Skeletal muscle tissue (tissue), 3 donors: ENCODE measurements at regions not wholly inside any gene's neighbourhood (a gene's known extent, or its start where the extent isn't known, plus 50 kb on each side); places are given as distances from the start of the nearest gene placed in this dataset.

Source experiments
- H3K27ac ChIP-seq: one replicate; pipeline ENCODE4 v1.7.0; 2013; ENCODE audit warnings: mild to moderate bottlenecking, low read depth, low read length, inconsistent platforms
- H3K27me3 ChIP-seq, 3 donors: one replicate each; pipeline ENCODE4 v1.7.0; 2013; ENCODE audit warnings: low read length in 3 of 3; ENCODE audit not compliant: control insufficient read depth in 3 of 3, insufficient read depth in 3 of 3
- H3K36me3 ChIP-seq, 3 donors: one replicate each; pipeline ENCODE4 v1.7.0; 2013; ENCODE audit warnings: low read length in 3 of 3; ENCODE audit not compliant: control insufficient read depth in 3 of 3, insufficient read depth in 3 of 3
- H3K4me1 ChIP-seq, 3 donors: one replicate each; pipeline ENCODE4 v1.7.0; 2013; ENCODE audit warnings: low read length in 3 of 3, mild to moderate bottlenecking in 3 of 3; ENCODE audit not compliant: control insufficient read depth in 3 of 3, insufficient read depth in 3 of 3
- H3K4me3 ChIP-seq, 3 donors: one replicate each; pipeline ENCODE4 v1.7.0; 2013; ENCODE audit warnings: low read length in 3 of 3
- H3K9ac ChIP-seq, 3 donors: one replicate each; pipeline ENCODE4 v1.7.0; 2013; ENCODE audit warnings: low read length in 3 of 3, mild to moderate bottlenecking in 3 of 3, moderate library complexity in 2 of 3, low read depth in 1 of 3
- H3K9me3 ChIP-seq, 3 donors: one replicate each; pipeline ENCODE4 v1.7.0; 2013; ENCODE audit warnings: low read length in 3 of 3; ENCODE audit not compliant: control insufficient read depth in 3 of 3
- donor health status: Osteomylitis.

DNA sequence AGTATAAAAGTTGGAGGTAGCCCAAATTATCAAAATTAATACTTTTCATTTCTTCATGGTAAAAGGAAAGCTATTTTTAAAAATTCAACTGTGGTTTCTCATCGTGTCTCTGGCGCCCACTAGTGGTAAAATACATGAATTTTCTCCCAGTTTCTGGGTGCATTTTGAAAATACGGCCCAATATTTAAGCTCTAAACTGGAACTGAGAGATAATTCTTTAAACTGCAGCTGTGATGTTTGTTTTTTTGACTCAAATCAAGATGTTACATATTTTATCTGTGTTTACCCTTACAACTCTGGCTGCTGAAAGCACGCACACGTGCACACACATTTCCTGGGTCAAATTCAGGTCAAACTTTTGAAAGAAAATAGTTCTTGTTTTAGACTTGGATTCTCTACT lies 123.9 kb upstream of the ACSL4 start:
- Histone ChIP-seq H3K4me3 (no peak overlapping the region), H3K4me1 (no peaks in the 10 kb centered on the region), H3K9me3 (peaks cover 0 to 5% (median 0%) of the 10 kb centered on the region in 3 donors), H3K36me3 (no peaks in the 10 kb centered on the region), H3K9ac (no peak overlapping the region), H3K27ac (no peak overlapping the region), H3K27me3 (peaks cover 0 to 3% (median 0%) of the 10 kb centered on the region in 3 donors)

DNA sequence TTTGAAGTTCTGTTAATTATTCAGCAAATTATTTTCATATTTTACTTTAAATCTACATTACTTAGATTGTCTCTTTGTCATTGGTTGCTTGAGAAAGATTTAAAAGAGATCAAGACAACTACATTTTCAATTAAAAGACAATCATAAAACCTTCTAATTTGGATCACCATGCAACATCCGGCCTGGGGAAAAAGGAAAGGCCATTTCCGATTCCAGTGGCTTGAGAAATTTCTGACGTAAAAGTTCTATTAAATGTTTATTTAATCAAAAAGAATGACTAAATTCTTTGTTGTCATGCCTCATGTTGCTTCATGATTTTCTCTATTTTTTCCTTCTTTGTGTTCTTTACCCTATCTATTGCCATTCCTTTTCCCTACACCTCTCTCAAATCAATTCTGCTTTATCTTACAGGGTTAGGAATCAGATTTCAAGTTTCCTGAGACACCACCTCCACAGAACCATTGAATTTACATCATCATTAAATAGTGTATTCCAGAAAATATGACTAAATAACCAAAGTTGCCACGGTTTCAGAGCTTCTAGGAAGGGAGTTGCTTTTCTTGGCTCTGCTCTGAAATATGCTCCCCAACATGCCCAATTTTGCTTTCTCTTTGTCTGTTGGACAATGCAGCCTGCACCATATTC lies 124.6 kb upstream of the ACSL4 start:
- Histone ChIP-seq H3K4me3 (no peak overlapping the region), H3K27me3 (peaks cover 0 to 3% (median 0%) of the 10 kb centered on the region in 3 donors), H3K9ac (no peak overlapping the region), H3K9me3 (peaks cover 0 to 5% (median 0%) of the 10 kb centered on the region in 3 donors), H3K36me3 (no peaks in the 10 kb centered on the region), H3K27ac (peak overlapping the region; percentile 10), H3K4me1 (no peaks in the 10 kb centered on the region)

DNA sequence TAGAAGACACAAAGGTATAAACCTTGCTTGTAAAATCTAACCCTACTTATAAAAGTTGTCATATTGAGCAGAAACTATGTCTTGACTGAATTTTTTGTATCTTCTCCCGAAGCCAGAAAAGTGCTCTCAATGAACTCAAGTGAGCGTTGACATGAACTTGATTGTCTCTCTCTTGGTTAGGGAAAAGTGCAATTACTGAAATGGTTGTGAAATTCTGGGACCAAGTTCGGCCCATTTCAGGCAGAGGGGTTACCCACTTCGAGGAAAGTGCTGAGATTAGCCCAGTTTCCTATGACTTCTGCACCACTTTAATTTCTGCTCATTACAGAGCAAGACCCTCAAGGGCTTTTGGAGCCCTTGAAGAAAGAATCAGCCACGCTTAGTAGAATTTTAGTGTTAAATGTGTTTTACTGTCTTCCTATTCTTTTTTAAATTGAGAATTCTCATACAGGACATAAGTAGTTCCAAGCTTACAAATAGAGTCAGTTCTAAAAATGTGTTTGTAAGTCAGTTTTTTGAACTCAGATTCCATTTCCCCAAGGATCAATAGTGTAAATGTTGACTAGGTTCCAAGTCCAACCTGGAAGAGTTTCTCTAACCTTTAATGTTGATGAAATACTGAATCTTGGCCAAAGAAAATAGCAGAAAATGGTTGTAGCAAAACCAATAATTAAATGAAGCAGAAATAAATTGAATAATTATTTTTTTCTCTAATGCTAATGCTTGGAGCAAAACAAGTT lies 125.7 kb upstream of the ACSL4 start:
- H3K27me3 ChIP-seq = peaks cover 0 to 3% (median 0%) of the 10 kb centered on the region in 3 donors
- H3K27ac ChIP-seq = no peak overlapping the region
- no peaks in the 10 kb centered on the region for H3K4me1 ChIP-seq
- H3K4me3 ChIP-seq = no peak overlapping the region
- no peaks in the 10 kb centered on the region for H3K36me3 ChIP-seq
- H3K9ac ChIP-seq = no peak overlapping the region
- H3K9me3 ChIP-seq = no peaks in the 10 kb centered on the region

DNA sequence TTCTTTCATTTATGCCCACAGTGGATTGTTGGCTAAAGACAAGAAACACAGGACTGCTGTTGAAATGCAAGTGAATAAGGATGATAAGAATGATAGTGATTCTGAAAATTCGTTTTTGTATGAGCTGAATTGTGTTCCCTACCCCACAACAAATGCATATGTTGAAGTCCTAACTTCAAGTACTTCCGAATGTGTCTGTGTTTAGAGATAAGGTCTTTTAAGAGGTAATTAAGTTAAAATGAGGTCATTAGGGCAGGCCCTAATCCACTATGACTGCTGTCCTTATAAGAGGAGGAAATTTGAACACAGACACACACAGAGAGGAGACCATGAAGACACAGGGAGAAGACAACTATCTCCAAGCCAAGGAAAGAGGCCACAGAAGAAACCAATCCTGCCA lies 126.6 kb upstream of the ACSL4 start:
- Histone ChIP-seq H3K27me3 (peaks cover 0 to 3% (median 0%) of the 10 kb centered on the region in 3 donors), H3K4me1 (no peaks in the 10 kb centered on the region), H3K27ac (no peak overlapping the region), H3K36me3 (no peaks in the 10 kb centered on the region), H3K9ac (no peak overlapping the region), H3K9me3 (no peaks in the 10 kb centered on the region), H3K4me3 (no peak overlapping the region)

DNA sequence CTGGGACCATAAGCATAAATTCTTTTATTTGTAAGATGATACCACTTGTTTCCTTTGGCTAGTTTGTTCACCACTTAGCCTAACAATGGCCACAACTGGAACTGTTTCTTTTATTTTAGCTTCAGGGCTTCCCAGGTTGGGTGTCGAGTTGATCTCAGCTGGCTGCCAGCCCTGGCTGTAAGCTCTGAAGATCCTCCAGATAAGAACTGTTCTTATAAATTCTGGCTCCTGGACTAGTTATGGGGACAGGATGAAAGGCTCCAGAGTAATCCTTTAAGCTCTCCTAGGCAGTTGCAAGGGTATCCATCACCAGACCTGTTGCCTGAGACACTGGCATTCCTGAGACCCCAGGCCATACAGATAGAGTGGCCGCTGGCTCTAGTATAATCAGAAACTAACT lies 129.4 kb upstream of the ACSL4 start:
- Histone ChIP-seq H3K4me1 (no peaks in the 10 kb centered on the region), H3K4me3 (no peak overlapping the region), H3K27ac (no peak overlapping the region), H3K9me3 (no peaks in the 10 kb centered on the region), H3K27me3 (peaks cover 0 to 3% (median 0%) of the 10 kb centered on the region in 3 donors), H3K36me3 (no peaks in the 10 kb centered on the region), H3K9ac (no peak overlapping the region)

DNA sequence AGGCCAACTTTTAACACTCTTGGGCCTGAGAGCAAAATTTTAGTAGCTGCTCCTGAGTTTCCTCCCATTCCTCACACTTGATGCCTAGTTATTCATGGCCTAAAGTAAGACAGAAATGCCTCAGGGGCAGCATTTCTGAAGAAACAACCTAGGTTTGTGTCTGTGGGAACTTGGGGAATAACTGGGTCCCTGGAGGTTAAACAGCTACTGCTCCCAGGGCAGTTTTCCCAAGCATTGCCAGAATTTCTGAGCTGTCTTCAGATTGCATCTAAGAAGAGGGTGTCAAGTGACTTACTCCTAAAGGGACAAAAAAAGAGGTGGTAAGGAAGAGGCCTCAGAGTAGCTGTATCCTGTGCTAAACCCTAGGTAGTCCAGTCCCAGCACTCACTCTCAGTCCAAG lies 130.8 kb upstream of the ACSL4 start:
- H3K4me1 ChIP-seq = no peaks in the 10 kb centered on the region
- no peak overlapping the region for H3K9ac ChIP-seq
- peaks cover 0 to 3% (median 0%) of the 10 kb centered on the region in 3 donors for H3K27me3 ChIP-seq
- no peaks in the 10 kb centered on the region for H3K9me3 ChIP-seq
- no peak overlapping the region for H3K4me3 ChIP-seq
- no peaks in the 10 kb centered on the region for H3K36me3 ChIP-seq
- no peak overlapping the region for H3K27ac ChIP-seq

DNA sequence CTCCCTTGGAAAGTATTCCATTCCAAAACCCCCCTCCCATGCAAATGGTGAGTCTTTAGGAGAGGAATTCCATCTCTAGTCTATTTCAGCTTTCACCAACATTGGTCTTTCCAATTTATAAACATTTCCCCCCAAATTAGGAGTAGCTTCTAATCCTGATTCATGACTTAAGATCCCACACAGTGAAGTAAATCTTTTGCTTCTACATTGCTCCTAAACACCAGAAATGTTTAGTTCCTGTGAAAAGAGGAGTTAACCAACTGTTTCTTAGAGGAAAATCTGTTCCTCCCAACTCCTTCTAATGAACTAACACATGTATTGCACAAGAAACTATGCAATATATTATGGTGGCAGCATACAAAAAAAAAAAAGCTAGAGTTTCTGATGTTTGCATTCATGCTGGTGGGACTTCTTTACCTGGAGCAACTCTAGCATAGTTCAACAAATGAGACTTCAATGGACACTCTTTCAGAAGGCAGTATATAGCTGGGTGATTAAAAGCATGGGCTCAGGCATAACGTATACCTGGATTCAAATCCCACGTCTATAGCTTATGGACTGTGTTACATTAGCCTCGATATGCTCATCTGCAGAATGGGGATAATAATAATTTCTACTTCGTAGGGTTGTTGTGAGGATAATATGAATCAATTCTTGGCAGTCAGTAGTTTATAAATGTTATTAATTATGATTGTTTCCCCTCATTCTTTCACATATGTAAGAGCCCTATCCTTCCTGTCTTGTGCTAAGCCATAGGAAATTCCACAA lies 131.6 kb upstream of the TMEM164 start:
- no peak overlapping the region for H3K9ac ChIP-seq
- no peak overlapping the region for H3K27ac ChIP-seq
- no peak overlapping the region for H3K4me3 ChIP-seq
- no peaks in the 10 kb centered on the region for H3K9me3 ChIP-seq
- no peaks in the 10 kb centered on the region for H3K27me3 ChIP-seq
- H3K4me1 ChIP-seq = no peaks in the 10 kb centered on the region
- no peaks in the 10 kb centered on the region for H3K36me3 ChIP-seq

DNA sequence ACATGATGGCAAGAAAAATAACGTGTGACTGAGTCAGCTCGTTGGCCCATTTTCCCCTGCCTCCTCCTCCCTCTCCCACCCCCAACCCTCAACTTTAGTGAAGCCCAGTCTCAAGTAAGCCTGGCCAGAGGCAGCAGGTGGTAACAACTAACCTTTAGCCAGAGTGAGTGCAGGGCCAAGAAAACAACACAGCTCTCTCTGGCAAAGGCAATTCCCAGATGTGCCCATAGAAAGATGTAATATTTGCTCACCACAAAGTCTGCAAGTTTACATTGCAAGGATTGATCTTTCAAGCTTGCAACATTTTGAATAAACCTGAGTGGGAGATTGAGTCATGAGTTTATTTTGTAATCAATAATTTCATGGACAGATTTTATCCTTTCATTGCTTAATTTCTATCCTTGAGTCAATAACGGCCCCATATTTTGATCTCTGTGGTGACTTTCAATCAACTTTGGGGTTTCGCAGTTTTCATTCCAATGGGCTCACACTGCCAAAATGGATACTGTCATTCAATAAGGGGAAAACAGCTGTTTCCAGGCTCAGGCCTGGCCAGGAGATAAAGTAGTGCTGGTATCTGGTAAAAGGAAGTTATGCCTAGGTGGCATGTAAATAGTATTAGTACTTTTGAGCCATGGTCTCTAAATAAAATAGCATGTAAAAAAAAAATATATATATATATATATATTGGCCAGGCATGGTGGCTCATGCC lies 130.7 kb upstream of the TMEM164 start:
- no peaks in the 10 kb centered on the region for H3K36me3 ChIP-seq
- no peak overlapping the region for H3K27ac ChIP-seq
- H3K4me1 ChIP-seq = no peaks in the 10 kb centered on the region
- H3K4me3 ChIP-seq = no peak overlapping the region
- H3K9me3 ChIP-seq = no peaks in the 10 kb centered on the region
- H3K27me3 ChIP-seq = no peaks in the 10 kb centered on the region
- H3K9ac ChIP-seq = no peak overlapping the region

DNA sequence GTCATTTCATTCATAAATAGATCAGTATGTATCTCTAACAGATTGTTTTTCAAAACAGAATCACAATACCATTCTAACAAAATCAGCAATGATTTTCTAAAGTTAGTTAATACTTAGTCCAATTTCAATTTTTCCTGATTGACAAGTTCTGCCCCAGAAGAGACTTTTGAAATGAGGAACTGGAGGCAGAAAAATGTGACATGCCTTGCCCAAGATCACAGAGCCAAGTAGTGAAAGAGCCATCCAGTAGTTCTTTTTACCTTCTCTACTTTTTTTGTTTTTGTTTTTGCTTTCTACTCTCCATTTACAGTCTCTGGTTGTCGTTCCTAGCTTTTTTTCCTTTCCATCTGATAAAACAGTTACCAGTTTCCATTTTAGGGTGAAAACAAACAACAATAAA lies 129.3 kb upstream of the TMEM164 start:
- H3K4me1 ChIP-seq = no peaks in the 10 kb centered on the region
- no peak overlapping the region for H3K9ac ChIP-seq
- H3K27me3 ChIP-seq = no peaks in the 10 kb centered on the region
- no peaks in the 10 kb centered on the region for H3K36me3 ChIP-seq
- no peak overlapping the region for H3K27ac ChIP-seq
- H3K4me3 ChIP-seq = no peak overlapping the region
- H3K9me3 ChIP-seq = no peaks in the 10 kb centered on the region
